ENCODE measurements at regions not wholly inside any gene's neighbourhood (a gene's known extent, or its start where the extent isn't known, plus 50 kb on each side); places are given as distances from the start of the nearest gene placed in this dataset.

DNA sequence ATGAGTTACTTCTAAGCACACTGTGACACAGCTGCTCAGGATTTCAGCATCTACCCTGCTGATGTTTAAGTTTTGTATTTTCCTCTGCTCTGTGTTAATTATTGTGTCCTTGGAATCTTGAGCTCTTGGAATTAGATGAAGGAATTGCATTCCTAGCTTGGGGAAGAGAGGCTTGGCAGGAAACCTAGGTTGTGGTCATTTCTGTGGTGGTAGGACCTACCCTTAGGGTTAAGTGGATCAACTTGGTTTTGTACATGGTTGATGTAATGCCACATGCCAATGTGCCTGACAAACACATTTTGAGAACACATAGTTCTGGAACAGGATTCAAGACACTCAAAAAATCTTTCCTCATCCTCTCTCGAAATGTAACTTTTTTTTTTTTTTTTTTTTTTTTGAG, 264.5 kb upstream of the MEX3C start:
- H3K4me1 ChIP-seq (ENCODE audit: insufficient read depth, low read length): no peaks in the 10 kb centered on the region
- in situ Hi-C loops (cut with HindIII; ENCODE audit: extremely low pct_ligation_motif_present, low pct_unique_long_range_greater_than_20kb): no loop called here
- no peak overlapping the region for H3K27ac ChIP-seq (ENCODE audit: extremely low read length, insufficient read depth, low read length)
- no peak overlapping the region for H2AFZ ChIP-seq (ENCODE audit: low read length)
- CTCF ChIA-PET (ENCODE audit: low intra/inter-chr PET ratio, low total read pairs): no interaction called here
- H3K27me3 ChIP-seq (ENCODE audit: control insufficient read depth in 1 of 2, insufficient read depth in 2 of 2, low read length in 2 of 2): no peaks in the 10 kb centered on the region
- ATAC-seq (no peak), FAIRE-seq (no peak), DNase-seq (ENCODE audit: low spot score) (no peak)
- TF ChIP-seq ZNF17 (CRISPR knock-in tag; IDR thresholded peaks at IDR 0.05) (no peak), SIX4 (CRISPR knock-in tag; IDR thresholded peaks at IDR 0.05) (no peak)
- TF ChIP-seq, protein P1, sequence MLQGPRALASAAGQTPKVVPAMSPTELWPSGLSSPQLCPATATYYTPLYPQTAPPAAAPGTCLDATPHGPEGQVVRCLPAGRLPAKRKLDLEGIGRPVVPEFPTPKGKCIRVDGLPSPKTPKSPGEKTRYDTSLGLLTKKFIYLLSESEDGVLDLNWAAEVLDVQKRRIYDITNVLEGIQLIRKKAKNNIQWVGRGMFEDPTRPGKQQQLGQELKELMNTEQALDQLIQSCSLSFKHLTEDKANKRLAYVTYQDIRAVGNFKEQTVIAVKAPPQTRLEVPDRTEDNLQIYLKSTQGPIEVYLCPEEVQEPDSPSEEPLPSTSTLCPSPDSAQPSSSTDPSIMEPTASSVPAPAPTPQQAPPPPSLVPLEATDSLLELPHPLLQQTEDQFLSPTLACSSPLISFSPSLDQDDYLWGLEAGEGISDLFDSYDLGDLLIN (CRISPR knock-in tag; IDR thresholded peaks at IDR 0.05; ENCODE audit: borderline replicate concordance): no peak
- no peaks in the 10 kb centered on the region for H4K20me1 ChIP-seq (ENCODE audit: insufficient read depth, low read length)
- intact Hi-C loops (cut with micrococcal nuclease; ENCODE audit: unreplicated experiment): no loop called here
- H3K9ac ChIP-seq (ENCODE audit: insufficient read depth, low read depth, low read length): no peak overlapping the region
- H3K9me3 ChIP-seq (ENCODE audit: low read length): no peaks in the 10 kb centered on the region
- 55% methylated on average over 1 of the region's 1 CpG for WGBS (ENCODE audit: low lambda C conversion rate)
- H3K36me3 ChIP-seq (replicated peaks in 1 of 2; ENCODE audit: control insufficient read depth in 1 of 2, insufficient read depth in 2 of 2, low read length in 2 of 2): no peaks in the 10 kb centered on the region
- POLR2A ChIA-PET: no interaction called here
- no peak overlapping the region for H3K4me2 ChIP-seq (ENCODE audit: low read depth, low read length)
- no peak overlapping the region for H3K4me3 ChIP-seq (replicated peaks in 1 of 3; ENCODE audit: insufficient read depth in 1 of 3, low read depth in 2 of 3, low read length in 3 of 3)
- no peaks in the 10 kb centered on the region for H3K79me2 ChIP-seq (ENCODE audit: insufficient read depth, low read length)
- no TSS peak for BruUV-seq (replicated peaks)

DNA sequence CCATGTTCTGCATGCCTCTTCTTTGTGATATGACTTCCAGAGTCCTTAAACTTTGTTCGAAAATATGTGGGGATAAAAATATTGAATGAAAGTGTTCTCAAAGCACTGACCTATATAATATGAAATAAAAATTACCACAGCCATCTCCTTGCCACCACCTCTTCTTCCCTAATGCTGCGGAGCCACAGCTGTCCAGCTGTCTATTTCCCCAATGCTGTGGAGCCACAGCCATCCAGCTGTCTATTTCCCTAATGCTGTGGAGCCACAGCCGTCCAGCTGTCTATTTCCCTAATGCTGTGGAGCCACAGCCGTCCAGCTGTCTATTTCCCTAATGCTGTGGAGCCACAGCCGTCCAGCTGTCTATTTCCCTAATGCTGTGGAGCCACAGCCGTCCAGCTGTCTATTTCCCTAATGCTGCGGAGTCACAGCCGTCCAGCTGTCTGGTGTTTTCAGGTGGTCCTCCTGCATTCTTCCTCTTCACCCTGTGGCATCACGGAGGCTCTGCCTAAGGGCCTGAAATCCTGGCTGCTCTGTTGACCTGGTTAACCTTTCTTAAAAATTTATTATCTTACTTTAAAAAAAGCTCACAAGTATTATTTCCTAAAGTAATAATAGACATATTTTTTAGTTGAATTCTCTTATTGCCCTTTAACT, 266.1 kb upstream of the MEX3C start:
- Histone ChIP-seq H4K20me1 (ENCODE audit: insufficient read depth, low read length) (no peaks in the 10 kb centered on the region), H3K4me3 (replicated peaks in 1 of 3; ENCODE audit: insufficient read depth in 1 of 3, low read depth in 2 of 3, low read length in 3 of 3) (no peak overlapping the region), H3K27me3 (ENCODE audit: control insufficient read depth in 1 of 2, insufficient read depth in 2 of 2, low read length in 2 of 2) (no peaks in the 10 kb centered on the region), H3K9me3 (ENCODE audit: low read length) (no peaks in the 10 kb centered on the region), H3K4me2 (ENCODE audit: low read depth, low read length) (no peak overlapping the region), H3K4me1 (ENCODE audit: insufficient read depth, low read length) (no peaks in the 10 kb centered on the region), H3K27ac (ENCODE audit: extremely low read length, insufficient read depth, low read length) (no peak overlapping the region), H3K79me2 (ENCODE audit: insufficient read depth, low read length) (no peaks in the 10 kb centered on the region), H3K9ac (ENCODE audit: insufficient read depth, low read depth, low read length) (no peak overlapping the region), H2AFZ (ENCODE audit: low read length) (no peak overlapping the region), H3K36me3 (replicated peaks in 1 of 2; ENCODE audit: control insufficient read depth in 1 of 2, insufficient read depth in 2 of 2, low read length in 2 of 2) (no peaks in the 10 kb centered on the region)
- no TSS peak for BruUV-seq (replicated peaks)
- TF ChIP-seq ARNT2 (CRISPR knock-in tag; IDR thresholded peaks at IDR 0.05; ENCODE audit: low read depth) (no peak), MTA1 (CRISPR knock-in tag; IDR thresholded peaks at IDR 0.05; ENCODE audit: borderline replicate concordance) (no peak), SIN3A (IDR thresholded peaks at IDR 0.05; ENCODE audit: borderline replicate concordance, low read depth, low read length) (no peak), ZNF614 (CRISPR knock-in tag; IDR thresholded peaks at IDR 0.05; ENCODE audit: borderline replicate concordance) (no peak), MED8 (CRISPR knock-in tag; IDR thresholded peaks at IDR 0.05; ENCODE audit: insufficient replicate concordance) (no peak)
- TF ChIP-seq, protein P2, sequence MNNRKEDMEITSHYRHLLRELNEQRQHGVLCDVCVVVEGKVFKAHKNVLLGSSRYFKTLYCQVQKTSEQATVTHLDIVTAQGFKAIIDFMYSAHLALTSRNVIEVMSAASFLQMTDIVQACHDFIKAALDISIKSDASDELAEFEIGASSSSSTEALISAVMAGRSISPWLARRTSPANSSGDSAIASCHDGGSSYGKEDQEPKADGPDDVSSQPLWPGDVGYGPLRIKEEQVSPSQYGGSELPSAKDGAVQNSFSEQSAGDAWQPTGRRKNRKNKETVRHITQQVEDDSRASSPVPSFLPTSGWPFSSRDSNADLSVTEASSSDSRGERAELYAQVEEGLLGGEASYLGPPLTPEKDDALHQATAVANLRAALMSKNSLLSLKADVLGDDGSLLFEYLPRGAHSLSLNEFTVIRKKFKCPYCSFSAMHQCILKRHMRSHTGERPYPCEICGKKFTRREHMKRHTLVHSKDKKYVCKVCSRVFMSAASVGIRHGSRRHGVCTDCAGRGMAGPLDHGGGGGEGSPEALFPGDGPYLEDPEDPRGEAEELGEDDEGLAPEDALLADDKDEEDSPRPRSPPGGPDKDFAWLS (CRISPR knock-in tag; IDR thresholded peaks at IDR 0.05; ENCODE audit: borderline replicate concordance): no peak
- in situ Hi-C loops (cut with HindIII; ENCODE audit: extremely low pct_ligation_motif_present, low pct_unique_long_range_greater_than_20kb) (no loop called here), intact Hi-C loops (cut with micrococcal nuclease; ENCODE audit: unreplicated experiment) (no loop called here)
- CTCF ChIA-PET (ENCODE audit: low intra/inter-chr PET ratio, low total read pairs): no interaction called here
- DNase-seq (ENCODE audit: low spot score) (no peak), ATAC-seq (no peak), FAIRE-seq (no peak)
- POLR2A ChIA-PET: no interaction called here
- 14% methylated on average over 8 of the region's 9 CpGs for WGBS (ENCODE audit: low lambda C conversion rate)

Measured in HepG2 (cell line).